ENCODE measurements at regions not wholly inside any gene's neighbourhood (a gene's known extent, or its start where the extent isn't known, plus 50 kb on each side); places are given as distances from the start of the nearest gene placed in this dataset.
A peak's percentile ranks its signal among the peaks of the same experiment; 100 is the strongest.

DNA sequence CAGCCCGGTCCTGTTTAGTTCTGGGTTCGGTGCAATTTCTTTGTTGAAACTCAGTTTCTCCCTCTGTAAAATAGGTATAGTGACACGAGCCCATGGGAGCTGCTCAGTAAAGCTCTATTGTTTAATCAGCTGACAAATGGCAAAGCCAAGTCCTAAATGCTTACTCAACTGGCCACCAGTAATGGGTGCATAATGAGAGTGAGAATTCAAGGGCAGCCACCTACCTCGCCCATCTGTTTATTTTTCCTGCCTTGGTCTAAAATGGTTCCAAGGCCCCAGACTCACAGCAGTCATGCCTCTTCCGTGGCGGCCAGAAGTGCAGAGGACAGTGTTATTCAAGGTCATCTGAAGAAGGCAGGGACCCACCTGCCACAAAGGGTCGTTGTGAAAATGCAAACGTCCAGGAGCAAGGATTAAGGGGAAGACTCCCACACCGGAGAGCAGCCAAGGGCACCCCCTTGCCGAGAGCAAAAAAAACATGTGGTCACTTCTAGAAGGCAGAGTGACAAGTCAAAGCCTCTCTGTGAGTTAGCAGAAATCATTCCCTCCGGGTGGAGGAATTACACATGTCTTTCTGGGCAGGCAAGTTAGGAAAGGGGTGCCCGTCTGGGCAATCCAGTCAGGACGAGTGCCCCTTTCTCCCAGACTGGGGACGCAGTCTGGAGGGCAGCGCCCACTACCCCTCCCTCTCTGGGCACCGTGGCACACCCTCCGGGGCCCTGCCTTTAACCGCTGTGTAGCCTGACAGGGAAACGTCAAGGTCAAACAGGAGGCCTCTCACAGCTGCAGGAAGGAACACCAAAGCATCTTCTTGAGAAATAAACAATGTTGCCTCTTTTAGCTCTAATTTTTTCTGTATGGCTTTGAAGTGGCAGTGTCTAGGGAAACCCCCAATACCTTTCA is 186.2 kb downstream of the FOXO1 start:
- no peak for DNase-seq (ENCODE audit: low read depth)

DNA sequence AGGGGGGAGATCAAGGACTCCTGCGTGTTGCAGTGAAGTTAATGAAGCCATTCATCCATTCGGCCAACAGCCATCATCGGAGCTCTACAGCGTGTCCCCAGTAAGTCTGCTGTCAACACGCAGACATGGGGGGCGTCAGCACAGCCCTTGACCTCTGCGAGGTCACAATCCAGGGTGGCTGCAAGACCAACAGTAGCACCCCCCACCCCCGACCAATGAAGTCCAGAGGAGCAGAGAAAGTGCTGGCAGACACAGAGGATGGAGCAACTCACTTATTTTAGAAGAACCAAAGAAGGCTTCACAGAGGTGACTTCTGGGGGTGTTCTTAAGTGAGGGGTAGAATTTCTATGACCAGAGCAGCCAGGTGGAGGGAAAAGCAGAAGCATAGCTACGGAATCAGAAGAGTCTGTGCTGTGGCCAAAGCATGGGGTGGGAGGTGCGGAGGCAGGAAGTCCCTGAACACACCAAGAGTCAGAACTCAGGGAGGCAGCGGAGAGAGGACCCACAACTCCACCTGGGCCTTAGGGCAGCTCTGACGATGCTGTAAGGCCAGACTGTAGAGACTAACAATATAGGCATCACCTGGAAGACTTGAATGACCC is 185.4 kb downstream of the FOXO1 start:
- no peak for DNase-seq (ENCODE audit: low read depth)

DNA sequence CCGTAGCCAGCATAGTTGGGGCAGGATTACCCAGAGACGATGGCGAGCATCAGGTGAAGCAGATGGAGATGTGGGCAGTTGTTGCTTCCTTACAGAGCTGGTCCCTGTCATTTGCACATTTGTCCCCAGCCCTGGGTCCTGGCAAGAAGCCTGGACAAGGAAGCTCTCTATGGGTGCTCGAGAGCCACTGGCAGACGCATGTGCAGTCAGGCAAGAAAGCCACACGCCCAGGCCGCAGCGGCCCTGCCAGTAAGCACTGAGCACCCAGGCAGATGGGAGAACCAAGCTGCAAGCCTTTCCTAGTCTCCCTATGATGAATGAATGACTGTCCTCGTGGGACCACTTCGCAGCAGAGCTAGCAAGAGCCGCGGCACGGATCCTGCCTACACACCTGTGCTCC is 182.8 kb downstream of the FOXO1 start:
- no peak for DNase-seq (ENCODE audit: low read depth)

DNA sequence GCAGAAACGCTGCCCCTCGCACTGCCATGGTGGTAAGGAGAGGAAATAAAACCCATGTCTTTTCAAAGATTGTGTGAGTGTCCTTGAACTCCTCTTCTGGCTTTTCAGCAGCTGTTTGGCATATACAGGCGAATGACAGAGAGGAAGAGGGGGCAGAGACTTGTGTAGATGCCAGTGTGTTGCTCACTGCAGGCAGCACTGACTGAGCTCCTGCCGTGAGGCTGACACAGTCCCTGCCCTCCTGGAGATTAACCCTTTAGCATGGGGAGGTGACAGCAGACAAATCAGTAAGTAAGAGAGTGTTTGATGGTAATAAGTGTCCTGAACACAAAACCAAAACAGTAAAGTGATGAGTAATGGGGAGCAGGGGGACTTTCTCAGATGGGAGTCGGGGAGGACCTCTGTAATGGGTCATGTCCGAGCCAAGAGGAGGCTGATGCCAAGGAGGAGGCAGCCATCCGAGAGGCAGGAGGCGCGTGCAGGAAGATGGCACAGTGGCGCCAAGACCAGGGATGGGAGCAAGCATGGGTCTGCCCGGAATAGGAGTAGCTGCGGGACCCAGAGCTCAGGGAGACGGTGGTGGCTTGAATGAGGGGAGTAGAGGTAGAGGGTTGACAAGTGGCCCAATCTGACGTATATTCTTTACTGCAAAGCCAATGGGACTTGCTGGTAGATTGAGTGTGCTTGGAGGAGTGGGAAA is 182.2 kb downstream of the FOXO1 start:
- no peak for DNase-seq (ENCODE audit: low read depth)

DNA sequence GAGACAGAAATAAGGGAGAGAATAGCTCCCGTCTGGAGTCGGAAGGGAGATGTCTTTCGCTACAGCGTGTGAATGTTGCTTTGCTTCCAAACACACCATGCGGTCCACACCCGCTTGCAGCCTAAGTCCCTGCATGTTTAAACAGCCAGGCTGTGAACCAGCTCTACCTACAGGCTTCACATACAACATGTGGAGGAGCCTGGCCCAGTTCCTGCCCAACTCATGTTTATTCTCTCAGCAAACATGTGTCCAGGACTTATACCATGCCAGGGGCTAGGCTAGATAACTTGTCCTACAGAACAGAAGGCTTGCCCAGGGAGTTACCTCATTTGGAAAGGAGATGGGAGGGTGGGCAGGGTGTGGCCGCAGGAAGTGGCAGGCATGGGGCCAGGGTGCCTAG is 181.5 kb downstream of the FOXO1 start:
- no peak for DNase-seq (ENCODE audit: low read depth)

DNA sequence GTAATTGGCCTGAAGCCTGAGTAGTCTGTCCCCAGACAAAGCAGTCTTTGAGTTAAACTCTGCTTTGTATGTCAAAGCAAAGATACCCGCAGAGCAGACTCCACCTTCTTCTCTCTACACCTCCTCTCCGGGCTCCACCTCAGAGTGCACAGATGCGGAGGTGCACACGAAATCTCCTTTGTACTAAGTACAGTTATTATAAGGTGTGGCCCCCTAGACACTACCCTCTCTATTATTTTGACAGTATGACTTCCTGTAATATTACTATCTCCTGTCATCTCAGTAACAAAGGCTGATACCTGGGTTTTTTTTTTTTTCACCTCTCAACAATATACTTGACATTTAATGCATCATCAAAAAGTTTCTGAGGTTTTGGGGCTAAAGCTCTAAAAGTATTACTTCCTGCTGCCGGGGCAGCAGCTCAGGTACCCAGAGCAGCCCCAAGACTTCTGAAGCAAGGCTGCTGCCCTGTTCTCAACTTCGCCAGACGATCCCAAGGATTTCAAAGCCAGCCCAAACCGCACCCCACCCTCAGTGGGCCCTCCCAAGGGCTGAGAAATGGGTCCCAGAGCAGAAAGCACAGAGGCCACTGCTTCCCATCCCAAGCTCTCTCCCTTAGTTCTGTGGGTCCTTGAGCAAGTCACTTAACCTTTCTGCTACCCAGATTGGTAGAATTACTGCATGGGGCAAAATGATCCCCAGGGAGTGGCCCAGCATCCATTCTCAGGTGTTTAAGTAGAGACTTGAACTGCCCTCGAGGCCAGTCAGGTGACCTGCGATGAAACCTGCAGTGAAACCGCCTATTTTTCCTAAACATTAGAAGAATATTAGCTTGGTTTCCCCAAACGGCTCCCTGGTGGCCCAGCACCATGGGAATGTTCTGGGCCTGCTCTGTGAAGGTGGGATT is 180.6 kb downstream of the FOXO1 start:
- no peak for DNase-seq (ENCODE audit: low read depth)

DNA sequence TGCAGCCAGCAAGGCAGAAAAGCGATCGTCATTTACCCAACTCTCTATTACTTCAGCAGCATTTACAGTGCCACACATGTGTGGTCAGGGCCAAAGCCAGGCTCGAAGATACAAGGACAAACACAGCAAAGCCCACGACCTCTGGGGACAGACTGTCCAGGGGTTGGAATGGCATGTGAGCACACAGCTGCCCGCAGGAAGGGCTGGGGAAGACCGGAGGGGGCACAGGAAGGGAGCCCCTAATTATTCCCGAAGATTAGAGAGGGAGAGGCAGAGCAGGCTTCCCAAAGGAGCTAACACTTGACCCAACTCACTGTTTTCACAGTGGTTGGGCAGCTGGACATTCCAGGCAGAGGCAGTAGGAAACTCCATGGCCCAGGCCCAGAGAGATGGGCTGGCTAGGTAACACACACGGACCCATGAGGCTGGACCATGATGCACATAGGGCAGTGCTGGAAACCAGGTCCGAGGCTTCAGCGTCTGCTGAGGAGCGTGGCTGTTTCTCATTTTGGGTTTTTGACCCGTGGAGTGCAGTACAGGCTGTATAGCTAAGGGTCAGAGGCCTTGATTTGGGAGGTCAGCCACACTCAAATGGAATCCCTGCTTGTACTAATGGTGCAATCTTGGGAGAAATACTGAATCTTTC is 179.8 kb downstream of the FOXO1 start:
- DNase-seq (ENCODE audit: low read depth): no peak

DNA sequence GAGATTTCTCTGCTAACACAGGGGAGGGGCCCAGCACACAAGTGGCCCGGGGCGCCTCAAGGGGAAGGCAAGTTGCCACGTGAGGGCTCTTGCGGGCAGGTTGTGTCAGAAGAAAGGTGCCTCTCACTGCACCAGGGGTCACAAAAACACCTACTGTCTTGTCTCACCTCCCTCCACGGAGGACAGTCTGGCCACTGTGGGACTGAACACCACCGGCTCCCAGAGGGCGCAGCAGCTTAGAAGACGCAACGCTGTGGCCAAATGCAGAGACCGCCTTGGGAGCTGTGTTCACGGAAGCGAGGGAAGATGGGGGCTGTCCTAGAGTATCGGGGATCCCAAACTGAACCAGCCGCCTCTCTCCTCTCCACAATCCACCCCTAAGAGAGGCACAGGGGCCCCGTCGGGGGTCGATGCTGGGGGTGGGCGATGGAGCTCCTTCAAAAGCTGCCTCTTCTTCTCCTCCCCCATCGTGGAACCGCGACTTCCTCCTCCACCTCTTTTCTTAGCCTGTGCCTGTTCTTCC is 177.5 kb downstream of the FOXO1 start:
- DNase-seq (ENCODE audit: low read depth): no peak

DNA sequence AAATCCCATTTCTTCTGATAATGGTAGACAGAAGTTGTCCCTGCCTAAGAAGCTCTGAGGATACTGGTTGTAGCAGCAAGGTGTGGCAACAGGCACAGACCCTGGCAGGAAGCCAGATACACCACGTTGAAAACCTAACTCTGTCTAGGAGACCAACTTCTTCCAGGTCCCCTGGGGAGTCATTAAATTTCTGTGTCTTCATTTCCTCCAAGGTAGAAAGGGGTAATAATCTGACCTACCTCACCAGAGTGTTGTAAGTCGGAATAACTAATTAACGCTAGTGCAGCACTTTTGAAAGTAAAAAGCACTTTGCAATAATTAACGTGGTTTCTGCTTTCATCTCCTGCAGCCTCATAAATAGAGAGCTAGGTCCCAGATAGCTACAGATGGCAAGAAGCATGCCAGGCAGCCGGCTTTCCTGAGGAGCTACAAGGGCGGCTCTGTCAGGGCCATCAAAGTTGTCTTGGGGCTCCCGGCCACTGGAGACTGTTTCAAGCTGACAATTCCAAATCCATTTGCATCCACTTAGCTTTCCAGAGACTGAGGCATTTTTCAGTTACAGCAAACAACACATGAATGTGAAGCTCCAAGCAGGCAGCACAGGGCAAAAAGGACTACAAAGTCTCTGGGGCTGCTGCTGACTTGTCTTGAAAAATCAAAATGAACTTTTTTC is 176.2 kb downstream of the FOXO1 start:
- no peak for DNase-seq (ENCODE audit: low read depth)

DNA sequence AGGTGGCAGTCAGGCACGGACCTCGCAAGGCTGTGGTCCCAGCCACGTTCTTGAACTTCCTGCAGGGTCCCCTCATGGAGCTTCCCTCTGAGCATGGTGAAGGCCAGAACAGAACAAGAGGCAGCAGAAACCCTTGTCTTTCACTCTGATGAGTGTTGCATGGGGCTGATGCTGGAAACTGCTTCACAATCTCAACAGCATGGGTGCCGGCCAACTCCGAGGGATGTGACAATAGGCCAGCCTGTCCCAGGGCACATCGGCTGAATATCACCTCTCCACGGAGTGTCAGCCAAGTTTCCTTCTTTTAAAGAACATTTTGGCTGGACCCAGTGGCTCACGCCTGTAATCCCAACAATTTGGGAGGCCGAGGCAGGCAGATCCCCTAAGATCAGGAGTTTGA is 173.9 kb downstream of the FOXO1 start:
- no peak for DNase-seq (ENCODE audit: low read depth)

DNA sequence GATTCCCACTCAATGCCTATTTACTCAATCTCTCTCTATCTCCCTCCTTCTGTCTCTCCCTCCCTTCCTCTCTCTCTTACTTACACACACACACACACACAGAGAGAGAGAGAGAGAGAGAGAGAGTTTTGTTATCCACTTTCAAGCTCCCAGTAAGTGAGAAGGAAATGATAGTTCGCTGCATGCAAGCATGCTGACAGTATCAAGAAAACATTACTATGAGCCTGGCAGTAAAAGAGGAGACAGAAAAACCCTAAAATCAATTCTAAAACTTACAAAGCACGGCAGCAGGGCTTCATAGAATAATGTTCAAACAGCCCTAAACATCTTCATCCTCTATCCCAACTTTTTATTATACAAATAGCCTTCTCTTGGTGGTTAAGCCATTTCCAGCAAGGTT is 171.9 kb downstream of the FOXO1 start:
- no peak for DNase-seq (ENCODE audit: low read depth)

DNA sequence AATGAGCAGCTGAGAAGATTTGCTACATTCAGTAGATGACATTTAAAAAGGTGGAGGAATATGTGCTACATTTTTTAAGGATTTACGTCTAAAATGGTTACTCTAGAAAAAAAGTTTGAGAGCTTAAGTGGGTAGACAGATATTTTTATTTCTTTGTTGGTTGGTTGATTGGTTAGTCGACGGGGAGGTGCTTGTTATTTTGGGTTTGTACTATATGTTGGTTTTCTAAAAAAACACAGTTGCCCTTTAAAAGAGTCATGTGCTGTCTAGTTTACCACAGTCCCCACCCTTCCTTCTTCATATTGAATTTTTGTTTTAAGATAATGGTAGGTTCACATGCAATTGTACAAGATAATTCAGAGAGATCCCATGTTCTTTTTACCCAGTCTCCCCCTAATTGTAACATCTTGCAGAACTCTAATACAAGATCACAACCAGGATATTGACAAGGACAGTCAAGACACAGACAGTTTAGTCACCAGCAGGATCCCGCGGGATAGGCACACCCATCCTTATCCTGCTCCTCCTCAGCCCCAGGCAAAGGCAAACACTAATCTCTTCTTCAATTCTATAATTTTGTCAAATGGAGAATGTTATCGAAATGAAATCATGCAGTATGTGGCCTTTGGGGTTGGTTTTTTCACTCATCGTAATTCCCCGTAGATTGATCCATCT is 171.4 kb downstream of the FOXO1 start:
- DNase-seq (ENCODE audit: low read depth): no peak

DNA sequence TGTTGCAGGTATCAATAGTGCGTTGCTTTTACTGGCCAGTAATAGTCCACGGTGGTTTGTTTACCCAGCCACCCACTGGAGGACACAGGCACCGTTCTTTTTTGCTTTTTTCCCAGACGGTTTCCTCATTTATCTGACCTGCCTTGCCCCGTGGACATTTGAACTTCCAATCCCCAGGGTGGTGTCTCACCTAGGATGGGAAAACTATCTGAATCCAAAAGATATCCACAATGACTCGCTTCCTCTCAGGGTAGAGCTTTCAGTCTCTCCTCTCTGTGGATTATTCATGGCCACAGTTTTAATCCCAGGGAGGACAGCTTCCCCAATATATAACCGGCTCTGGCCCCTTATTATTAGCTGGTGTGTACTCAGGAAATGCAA is 170.8 kb downstream of the FOXO1 start:
- no peak for DNase-seq (ENCODE audit: low read depth)

DNA sequence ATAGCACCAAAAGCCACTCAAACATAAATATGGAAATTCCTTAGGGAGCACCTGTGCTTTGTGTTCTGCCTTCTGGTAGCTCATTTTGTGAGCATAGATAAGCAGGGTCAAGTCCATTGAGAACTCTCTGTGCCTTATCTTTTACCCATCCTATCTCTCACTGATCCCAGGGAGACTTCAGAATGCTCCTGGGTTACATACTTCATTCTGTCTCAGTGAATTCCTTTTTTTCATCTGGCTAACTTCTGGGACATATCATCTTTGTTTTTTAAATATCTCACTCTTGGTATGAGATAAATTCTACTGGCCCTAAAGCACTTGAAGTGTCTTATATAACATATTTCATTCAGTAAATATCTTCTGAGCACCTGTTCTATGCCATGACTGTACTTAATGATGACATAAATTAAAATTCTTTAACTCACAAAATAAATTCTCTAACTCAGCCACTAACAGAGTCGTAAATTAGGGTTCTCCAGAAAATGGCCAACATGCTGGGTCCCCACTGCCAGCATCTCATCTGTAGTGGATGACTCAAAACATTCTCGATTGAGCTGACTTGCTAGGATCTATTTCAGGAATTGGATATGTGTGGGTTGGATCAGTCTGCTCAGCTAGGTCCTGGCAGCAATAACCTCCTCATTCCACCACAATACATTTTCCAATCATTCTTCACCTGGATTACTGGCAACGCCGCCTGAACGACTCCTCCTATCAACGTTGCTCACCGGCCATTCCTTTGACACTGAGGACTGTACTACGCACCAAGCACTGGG is 170.2 kb downstream of the FOXO1 start:
- no peak for DNase-seq (ENCODE audit: low read depth)

DNA sequence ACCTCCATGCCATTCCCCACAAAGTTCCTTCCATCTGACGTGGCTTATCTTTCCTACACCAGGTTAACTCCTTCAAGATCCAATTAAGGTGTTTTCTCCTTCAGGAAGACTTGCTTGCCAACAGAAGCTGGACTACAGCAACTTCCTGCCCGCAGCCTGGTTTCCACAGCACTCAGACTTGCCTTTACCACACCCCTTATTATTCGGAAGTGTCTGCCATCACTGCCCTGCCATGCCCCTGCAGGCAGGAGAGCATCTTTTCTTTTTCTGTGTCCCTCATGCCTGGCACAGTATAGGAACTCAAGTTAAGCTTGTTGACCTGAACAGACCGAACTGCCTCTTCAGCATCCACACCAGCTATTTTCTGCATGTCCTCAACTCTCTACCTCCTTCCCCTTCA is 168.0 kb downstream of the FOXO1 start:
- DNase-seq (ENCODE audit: low read depth): no peak

DNA sequence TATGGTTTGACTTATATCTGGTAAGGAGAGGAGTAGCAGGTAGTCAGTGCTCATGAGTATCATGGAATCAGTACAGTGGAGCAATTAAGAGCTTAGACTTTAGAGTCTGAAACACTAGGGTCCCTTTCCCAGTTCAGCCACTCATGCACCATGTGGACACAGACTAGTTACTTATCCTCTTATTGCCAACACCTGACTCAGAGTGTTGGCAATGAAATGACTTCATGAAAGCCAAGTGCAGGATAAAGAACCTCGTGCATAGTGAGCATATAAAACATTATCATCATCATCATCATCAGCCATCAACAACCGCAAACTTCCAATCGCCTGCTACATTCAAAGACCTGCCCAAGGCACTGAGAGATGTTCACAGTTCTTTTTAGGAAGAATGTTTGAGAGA is 164.2 kb downstream of the FOXO1 start:
- DNase-seq (ENCODE audit: low read depth): no peak

DNA sequence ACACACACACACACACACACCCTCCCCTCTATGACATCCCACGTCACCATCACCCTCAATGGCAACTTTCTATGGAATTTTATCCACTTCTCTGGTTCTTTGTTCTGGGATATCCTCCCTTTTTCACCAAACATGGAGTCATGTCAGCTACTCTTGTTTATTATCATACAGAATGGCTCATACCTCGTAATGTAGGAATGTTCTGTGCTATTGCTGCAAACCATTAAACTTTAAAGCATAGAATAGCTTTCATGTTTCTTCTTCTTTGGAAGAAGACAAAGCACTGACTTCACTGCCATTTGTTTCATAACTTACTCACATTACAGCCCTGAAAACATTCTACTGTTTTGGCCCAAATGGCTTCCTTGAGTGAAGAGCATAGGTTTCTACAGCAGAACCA is 163.4 kb downstream of the FOXO1 start:
- DNase-seq (ENCODE audit: low read depth): no peak

DNA sequence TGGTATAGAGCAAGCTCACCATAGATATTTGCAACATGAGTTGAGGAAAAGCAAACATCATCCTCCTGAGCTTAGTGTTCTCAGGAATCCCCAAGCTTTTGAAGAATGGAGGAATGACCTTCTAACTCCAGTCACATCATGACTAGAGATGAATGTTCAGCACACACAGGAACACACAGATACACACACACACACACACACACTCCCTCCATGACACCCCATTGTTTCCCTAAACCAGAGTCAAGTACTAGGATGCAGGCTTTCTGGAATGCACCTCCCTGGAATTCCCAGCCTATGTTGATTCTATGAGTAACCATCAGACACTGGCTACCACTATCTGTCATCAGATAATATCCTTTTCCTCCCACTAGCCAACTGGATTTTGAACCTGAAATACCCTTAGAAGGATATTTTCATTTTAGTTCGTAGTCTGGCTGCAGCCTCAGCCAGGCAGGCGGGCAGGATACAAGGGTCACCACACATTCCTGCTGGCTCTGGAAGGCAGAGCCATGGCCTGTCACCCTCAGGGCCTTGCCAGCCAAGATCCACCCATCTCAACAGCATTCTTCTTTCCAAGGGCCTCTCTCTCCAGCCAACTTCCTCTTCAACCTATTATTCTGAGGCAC is 162.4 kb downstream of the FOXO1 start:
- peak; percentile 61 for DNase-seq (ENCODE audit: low read depth)

DNA sequence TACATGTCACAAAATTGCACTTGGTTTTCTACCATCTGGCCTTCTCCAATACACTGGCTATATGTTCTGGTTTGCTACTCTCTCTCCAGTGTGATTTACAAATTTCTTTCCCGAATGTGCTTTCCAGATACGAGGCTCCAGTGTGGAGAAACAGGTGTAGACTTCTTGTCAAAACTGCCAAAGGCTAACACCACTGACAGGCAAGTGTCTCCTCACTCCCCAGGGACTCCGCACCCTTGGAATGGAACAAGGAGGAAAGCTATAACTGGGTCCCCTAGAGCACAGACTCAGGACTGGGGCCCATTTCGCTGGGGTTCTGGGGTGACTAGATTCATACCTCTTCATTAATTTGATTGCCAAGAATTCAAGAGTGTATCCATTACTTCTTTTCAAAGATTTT is 161.8 kb downstream of the FOXO1 start:
- no peak for DNase-seq (ENCODE audit: low read depth)

Data from HS-27A (cell line).